Activated CD8-positive, alpha-beta T cell treated with anti-CD3 and anti-CD28 coated beads for 36 hours (primary cell): ENCODE measurements at regions not wholly inside any gene's neighbourhood (a gene's known extent, or its start where the extent isn't known, plus 50 kb on each side); places are given as distances from the start of the nearest gene placed in this dataset.

Experiments used
- ATAC-seq: fragments of 200-7000 bp; cut with Tn5 transposase; one replicate; pipeline ENCODE4 v1.10.0; 2021; ENCODE audit warnings: mild to moderate bottlenecking, moderate library complexity
- CTCF ChIA-PET: fragments of 350-600 bp; sonication (Branson Sonifier 250); formaldehyde crosslinking; loops from one replicate; lab custom pipeline; 2021; ENCODE audit warnings: antibody characterized with exemption; lab: Charles Lee
- POLR2A ChIA-PET: fragments of 350-600 bp; sonication (Branson Sonifier 250); formaldehyde crosslinking; loops from one replicate; lab custom pipeline; 2021; ENCODE audit warnings: antibody characterized with exemption; lab: Charles Lee
- DNase-seq: peaks from one replicate; pipeline ENCODE4 v3.0.0-alpha.2; 2020
- H3K27ac Mint-ChIP-seq: one replicate; pipeline ENCODE4 v1.8.0; 2021; ENCODE audit warnings: mild to moderate bottlenecking, mixed read lengths
- H3K27me3 Mint-ChIP-seq: one replicate; pipeline ENCODE4 v1.8.0; 2021; ENCODE audit warnings: mixed read lengths
- H3K36me3 Mint-ChIP-seq: one replicate; pipeline ENCODE4 v1.8.0; 2021; ENCODE audit warnings: low read depth, mixed read lengths
- H3K4me1 Mint-ChIP-seq: one replicate; pipeline ENCODE4 v1.8.0; 2021; ENCODE audit warnings: low read depth, mixed read lengths
- H3K4me3 Mint-ChIP-seq: one replicate; pipeline ENCODE4 v1.8.0; 2021; ENCODE audit warnings: mild to moderate bottlenecking, moderate library complexity, mixed read lengths
- H3K9me3 Mint-ChIP-seq: one replicate; pipeline ENCODE4 v1.8.0; 2021; ENCODE audit warnings: mixed read lengths
- CTCF ChIP-seq: fragments of 200-600 bp; IDR thresholded peaks from one replicate; pipeline ENCODE4 v1.8.0; 2022; ENCODE audit warnings: antibody characterized with exemption, mild to moderate bottlenecking
- intact Hi-C: fragments of 100-400 bp; cut with micrococcal nuclease; formaldehyde crosslinking; loops from one replicate; pipeline ENCODE4 v1.10.0; 2022

- Mint-ChIP-seq H3K9me3 (no peaks in the 10 kb centered on the region), H3K27ac (no peak overlapping the region), H3K36me3 (no peaks in the 10 kb centered on the region), H3K27me3 (peaks cover 11% of the 10 kb centered on the region), H3K4me1 (peaks cover 16% of the 10 kb centered on the region), H3K4me3 (no peak overlapping the region)
- TF ChIP-seq CTCF: no peak
- CTCF ChIA-PET: interaction anchor here (0.6 to 5.0 kb wide), 30 partner anchors 9 to 1239 kb away, joined by 3 to 57 read pairs (median 5); partner anchors contain the start of gene EDN1
- no peak for DNase-seq
- no peak for ATAC-seq
- intact Hi-C loops: loop anchor here (5.0 to 10.0 kb wide), 3 partner anchors 577 to 950 kb away; no protein-coding TSS in a partner anchor
- POLR2A ChIA-PET: interaction anchor here (0.6 to 1.3 kb wide), 3 partner anchors 18 to 79 kb away, joined by 3 to 4 read pairs (median 3); no protein-coding TSS in a partner anchor
These were observed 117.3 kb downstream of the TMEM170B start for GRCh38 chr6:11654876-11655275.

- intact Hi-C loops: loop anchor here (5.0 to 10.0 kb wide), 3 partner anchors 576 to 948 kb away; no protein-coding TSS in a partner anchor
- CTCF ChIA-PET: interaction anchor here (0.6 to 5.0 kb wide), 47 partner anchors 10 to 1237 kb away, joined by 3 to 57 read pairs (median 4); partner anchors contain the start of genes ADTRP and EDN1
These were observed 118.9 kb downstream of the TMEM170B start for GRCh38 chr6:11656491-11656890.

GRCh38 chr6:11659757-11660156 lies 118.8 kb downstream of the ADTRP start:
- Mint-ChIP-seq H3K36me3 (no peaks in the 10 kb centered on the region), H3K27me3 (peaks cover 16% of the 10 kb centered on the region), H3K27ac (no peak overlapping the region), H3K4me1 (peaks cover 5% of the 10 kb centered on the region), H3K4me3 (no peak overlapping the region), H3K9me3 (no peaks in the 10 kb centered on the region)
- intact Hi-C loops: loop anchor here (5.0 to 10.0 kb wide), 3 partner anchors 573 to 945 kb away; no protein-coding TSS in a partner anchor
- ChIA-PET POLR2A (no interaction called here), CTCF (interaction anchor here (1.3 kb wide), 1 partner anchor 630 kb away, joined by 3 read pairs; no protein-coding TSS in a partner anchor)
- DNase-seq: no peak
- no peak for ATAC-seq
- no peak for TF ChIP-seq CTCF

More at GRCh38 chr6:11656491-11656890, 118.9 kb downstream of the TMEM170B start:
- Mint-ChIP-seq H3K27ac (no peak overlapping the region), H3K9me3 (no peaks in the 10 kb centered on the region), H3K27me3 (peaks cover 11% of the 10 kb centered on the region), H3K36me3 (no peaks in the 10 kb centered on the region), H3K4me1 (peaks cover 16% of the 10 kb centered on the region), H3K4me3 (no peak overlapping the region)
- POLR2A ChIA-PET: interaction anchor here (1.5 to 1.6 kb wide), 2 partner anchors 119 to 550 kb away, joined by 3 read pairs; no protein-coding TSS in a partner anchor
- DNase-seq (no peak), ATAC-seq (no peak)
- TF ChIP-seq CTCF: no peak

- intact Hi-C loops: no loop called here
- Mint-ChIP-seq H3K4me1 (peaks cover 10% of the 10 kb centered on the region), H3K9me3 (no peaks in the 10 kb centered on the region), H3K36me3 (no peaks in the 10 kb centered on the region), H3K27me3 (peaks cover 12% of the 10 kb centered on the region), H3K4me3 (no peak overlapping the region), H3K27ac (no peak overlapping the region)
- CTCF ChIA-PET: no interaction called here
- POLR2A ChIA-PET: no interaction called here
- DNase-seq (no peak), ATAC-seq (no peak)
- no peak for TF ChIP-seq CTCF
These were observed 116.3 kb downstream of the ADTRP start for GRCh38 chr6:11662323-11662722.

GRCh38 chr6:11663519-11663918 lies 115.1 kb downstream of the ADTRP start:
- Mint-ChIP-seq H3K9me3 (no peaks in the 10 kb centered on the region), H3K4me1 (peaks cover 10% of the 10 kb centered on the region), H3K27ac (no peak overlapping the region), H3K4me3 (no peak overlapping the region), H3K27me3 (peaks cover 8% of the 10 kb centered on the region), H3K36me3 (no peaks in the 10 kb centered on the region)
- ChIA-PET POLR2A (no interaction called here), CTCF (no interaction called here)
- DNase-seq: no peak
- TF ChIP-seq CTCF: no peak
- ATAC-seq: no peak
- intact Hi-C loops: no loop called here
